NCI-H226 (cell line): ENCODE measurements at regions not wholly inside any gene's neighbourhood (a gene's known extent, or its start where the extent isn't known, plus 50 kb on each side); places are given as distances from the start of the nearest gene placed in this dataset.

Experiments
- DNase-seq: peaks from one replicate; pipeline ENCODE4 v3.0.0-alpha.2; 2015

DNA sequence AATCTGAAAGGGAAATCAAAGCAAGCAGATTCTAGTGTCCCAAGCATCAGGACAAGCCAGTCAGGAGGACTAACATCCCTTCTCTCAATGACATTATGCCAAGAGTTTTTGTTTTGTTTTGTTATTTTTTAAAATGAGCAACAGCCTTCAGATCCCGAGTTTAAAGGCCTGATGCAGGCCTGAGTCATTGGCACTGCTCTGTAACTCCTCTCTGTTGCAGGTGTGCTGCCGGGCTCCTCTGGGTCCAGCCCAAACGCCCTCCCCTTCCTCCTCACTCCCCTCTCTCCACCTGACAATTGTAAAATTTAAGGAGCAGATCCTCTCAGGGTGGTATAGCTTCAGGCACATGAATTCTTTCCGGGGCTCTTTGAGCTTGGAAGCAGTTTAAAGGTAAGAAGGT is 502.0 kb downstream of the BMP2 start:
- no peak for DNase-seq

DNA sequence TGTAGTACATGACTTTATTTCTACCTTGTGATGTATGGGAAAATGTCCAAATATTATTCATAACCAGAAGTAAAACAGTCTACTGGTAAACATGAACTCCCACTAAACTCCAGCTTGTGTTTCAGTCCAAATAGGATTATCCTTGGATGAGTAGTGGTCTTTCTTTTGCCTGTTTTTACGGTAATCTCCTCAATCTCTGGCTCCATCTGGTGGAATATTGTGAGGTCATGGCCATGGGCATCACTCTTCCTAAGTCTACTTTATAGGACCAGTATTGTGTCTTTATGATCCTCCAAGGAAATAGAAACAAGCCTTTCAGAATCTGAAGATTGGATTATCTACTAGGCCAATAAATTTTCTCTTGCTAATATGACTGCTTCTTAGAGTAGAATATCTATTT is 505.0 kb downstream of the BMP2 start:
- DNase-seq: no peak

DNA sequence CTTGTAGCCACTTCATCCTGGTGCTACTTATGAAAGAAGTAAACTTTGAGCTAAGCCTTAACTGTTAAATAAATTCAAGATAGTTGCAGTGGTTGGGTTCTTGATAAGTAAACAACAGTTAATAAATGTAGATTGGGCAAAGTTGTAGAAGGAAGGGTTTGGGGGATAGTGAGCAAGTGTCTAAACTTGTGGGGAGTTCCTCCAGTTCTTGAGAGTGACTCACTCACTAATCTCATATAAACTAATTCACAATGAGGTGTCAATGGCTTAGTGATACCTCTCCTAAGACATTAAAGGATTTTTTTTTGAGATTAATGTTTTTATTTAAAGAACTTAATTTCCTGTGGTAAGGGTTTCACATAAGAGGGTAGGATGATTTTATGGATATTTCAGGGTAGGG is 507.4 kb downstream of the BMP2 start:
- DNase-seq: no peak

DNA sequence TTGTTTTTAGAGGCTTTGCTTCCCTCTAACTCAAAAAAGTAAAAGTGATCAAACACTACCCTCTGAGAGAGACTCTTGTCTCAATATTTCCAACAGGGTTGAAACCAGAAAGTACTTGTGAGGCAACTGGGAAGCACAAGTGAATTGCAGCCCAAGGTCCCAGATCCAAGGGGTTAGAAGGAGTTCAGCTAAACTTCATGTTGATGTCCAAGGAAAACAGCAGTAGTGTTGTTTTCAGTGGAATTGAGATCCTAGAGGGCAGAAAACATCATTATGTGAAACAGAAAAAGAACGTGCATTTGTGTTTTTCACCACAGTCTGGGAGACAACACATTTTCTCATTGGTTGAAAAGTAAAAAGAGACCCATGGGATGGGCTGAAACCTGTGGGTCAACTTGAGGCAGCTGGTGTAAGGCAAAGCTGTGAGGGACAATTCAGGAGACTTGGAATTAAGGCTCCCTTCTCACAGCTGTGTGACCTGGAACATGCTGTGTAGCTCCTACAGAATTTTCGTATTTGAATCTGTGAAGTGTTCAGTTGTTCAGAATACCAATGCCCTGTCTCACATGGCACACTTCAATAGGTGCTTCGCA is 508.3 kb downstream of the BMP2 start:
- no peak for DNase-seq

DNA sequence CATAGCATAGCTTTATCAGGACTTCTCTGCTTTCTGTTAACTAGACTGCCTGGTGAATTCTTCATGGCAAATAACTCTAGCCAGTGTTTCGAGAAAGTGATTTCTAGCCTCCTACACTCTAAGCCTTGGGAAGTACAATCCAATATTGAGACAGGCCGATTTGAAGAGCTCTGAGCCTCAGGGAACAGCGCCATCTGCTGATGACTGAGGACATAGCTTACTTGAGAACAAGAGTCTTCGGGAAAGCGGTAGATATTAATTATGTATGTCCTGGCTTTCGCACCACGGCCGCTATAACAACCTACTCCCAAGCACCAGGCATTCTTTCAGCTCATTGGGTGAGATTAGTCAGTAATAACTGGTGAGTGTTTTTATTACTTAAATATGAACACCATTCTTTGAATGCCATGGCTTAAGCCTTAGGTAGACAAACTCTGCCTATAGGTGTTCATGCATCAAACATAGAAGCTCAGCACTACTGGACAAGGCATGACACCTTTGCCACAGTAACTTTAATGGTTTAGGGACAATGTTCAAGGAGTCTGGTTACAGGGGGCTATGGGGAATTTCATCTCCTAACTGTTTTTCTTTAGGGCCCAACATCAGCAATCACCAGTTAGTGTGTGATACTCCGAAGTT is 518.6 kb downstream of the BMP2 start:
- peak; percentile 2 for DNase-seq

DNA sequence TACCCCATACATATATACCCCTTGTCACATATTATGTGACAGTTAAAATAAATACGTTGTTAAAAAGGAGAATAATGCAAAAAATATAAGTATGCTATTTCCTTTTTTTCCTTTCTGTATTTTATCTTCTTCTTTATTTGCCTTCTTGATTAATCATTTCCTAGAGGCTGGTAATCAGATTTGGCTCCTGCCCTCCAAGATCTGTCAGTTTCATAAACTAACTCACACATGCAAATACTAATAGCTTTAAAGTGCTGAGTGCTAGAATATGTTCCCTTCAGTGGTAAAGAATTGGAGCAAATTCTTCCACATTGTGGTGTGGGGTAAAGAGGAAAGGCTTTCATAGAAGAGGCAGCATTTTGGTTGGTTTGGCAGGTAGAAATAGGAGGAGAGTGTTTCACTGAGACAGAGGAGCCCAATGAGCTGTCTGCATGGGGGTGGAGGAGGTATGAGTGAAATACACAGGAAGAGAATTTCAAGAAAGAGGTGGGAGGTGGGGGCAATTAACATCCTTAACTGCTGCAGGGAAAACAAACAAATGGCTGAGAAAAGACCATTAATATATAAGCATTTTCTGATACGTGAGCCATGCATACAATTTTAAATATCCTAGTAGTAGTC is 523.9 kb downstream of the BMP2 start:
- DNase-seq: no peak

DNA sequence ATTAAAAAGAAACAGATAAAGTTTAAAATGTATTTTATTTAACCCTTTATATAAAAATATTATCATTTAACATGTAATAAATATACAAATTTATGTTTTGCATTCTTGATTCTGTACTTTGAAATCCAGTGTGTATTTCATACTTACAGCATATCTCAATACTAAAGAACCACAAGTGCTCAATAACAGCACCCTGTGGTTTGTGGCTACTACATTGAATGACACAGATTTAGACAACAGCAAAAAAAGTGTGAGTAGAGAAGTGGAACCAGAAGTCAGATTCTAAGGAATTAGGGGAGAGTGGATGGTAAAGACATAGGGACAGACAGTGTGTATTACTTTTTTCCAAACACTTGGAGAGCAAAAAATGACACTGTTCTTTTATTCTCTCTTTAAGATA is 524.5 kb downstream of the BMP2 start:
- DNase-seq: no peak

DNA sequence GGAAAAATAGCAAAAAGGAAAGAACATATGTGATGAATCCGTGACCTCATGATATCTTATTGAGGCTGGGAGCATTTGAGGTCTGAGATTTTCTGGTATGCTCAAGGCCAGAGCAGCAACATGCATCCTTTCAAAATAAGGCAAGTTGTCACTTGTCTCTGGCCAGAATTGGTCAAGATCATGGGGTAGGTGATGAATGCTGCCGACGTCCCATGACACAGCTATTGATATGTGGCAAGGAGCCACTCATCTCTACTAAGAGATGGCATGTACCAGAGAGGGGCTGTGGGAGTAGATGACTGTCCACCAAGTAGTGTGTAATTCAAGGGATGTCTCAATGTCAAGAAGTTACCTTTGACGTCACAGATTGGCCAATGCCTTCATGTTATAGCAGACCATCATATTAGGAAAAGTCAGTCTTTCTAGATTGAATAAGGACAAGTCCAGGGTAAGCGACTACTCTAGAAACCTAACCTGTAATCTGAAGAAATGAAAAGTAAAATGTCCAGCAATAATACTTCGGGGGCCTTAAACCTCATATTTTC is 527.4 kb downstream of the BMP2 start:
- no peak for DNase-seq

DNA sequence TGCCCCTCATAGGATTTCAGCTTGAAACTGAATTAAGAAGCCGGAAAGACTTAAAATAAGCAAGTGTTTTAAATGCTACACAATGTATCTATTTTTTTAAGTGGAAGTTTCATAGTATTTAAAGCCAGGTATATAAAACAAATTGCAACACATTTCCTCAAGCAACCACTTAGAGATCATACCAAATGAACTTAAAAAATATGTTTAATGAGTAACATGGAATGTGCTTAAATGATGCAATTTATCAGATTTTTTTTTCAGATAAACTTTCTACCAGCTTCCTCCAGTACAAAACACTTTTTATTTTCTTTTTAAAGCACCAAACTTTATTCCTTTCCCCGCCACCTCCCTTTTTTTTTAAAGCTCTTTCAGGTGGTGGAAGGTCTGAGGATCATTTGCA is 534.3 kb downstream of the BMP2 start:
- DNase-seq: no peak

DNA sequence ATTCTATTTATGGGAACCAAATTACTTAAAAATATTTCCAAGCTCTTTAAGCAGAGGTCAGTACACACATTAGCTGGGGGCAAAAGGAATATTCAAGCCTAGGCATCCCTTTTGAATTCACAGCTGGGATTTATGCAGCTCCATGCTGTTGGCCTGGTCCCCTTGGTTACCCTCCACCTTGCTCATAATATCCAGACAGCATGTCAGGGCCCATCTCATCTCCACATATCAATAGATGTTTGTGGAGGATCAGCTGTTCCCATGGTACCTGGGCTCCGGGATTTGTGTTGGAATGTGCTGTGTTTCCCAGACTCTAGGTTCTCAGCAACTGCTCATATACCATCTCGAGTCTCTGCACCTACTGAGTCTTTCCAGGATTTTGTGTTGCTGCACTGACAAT is 534.8 kb downstream of the BMP2 start:
- no peak for DNase-seq

DNA sequence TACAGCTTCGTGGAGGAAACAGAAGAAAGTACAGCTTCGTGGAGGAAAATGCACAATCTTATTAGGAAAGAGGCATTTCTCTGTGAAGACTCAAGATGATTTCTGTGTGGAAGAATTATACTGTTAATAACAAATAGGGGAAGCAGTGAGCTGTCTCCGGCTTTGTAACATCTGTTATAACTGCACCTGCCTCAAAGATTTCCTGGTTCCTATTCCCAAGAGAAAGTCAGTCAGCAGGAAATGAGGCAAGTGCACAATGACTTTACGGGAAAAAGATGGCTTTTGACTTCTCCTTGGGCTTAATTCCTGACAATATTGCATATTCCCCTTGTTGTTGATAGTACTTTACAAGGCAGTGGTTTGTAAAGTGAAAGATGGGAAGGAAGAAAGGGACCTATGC is 538.5 kb downstream of the BMP2 start:
- no peak for DNase-seq

DNA sequence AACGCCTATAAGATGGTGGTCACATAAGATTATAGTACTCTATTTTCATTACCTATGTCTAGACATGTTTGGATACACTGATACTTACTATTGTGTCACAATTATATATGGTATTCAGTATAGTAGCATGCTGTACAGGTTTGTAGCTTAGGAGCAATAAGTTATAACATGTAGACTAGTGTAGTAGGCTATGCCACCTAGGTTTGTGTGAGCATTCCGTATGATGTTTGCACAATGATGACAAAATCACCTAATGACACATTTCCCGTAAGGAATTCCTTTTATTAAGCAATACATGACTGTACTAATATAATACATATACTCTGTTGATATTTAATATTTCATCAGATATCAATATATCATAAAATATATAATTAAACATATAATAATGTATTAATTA is 540.7 kb downstream of the BMP2 start:
- DNase-seq: no peak

DNA sequence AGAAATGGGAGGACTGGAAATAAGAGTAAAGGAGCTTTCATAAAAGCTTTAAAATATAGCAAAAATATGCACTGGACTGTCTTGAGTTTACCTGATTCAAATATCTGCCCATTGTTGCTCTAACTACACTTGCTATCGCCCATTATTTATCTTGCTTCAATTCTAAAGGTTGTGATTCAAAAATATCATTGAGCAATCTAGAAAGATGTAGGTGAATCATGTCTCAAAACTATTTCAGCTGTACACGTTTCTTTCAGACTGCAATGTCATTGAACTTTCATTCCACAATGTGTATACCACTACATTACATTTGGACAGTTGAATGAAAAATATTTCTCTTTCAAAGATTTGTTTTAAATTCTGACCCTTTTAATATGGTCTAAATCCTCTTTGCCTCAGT is 545.6 kb downstream of the BMP2 start:
- DNase-seq: no peak

DNA sequence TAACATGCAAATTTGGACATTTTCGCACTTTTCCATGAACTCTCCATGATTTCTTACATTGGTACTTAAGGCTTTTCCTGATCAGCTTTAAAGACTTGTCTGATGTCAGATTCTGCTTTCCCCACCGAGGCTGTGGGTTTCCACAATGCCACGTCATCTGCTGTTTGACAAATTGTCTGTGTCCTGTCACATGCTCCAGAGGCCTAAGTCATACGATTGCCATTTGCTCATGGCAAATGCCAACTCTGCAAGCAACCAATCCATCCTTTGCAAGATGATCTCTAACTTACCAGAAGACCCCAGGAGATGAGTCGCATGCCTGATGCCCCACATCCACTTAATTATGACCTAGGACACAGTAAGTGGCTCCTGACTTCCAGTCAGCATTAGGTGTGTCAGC is 556.5 kb downstream of the BMP2 start:
- no peak for DNase-seq

DNA sequence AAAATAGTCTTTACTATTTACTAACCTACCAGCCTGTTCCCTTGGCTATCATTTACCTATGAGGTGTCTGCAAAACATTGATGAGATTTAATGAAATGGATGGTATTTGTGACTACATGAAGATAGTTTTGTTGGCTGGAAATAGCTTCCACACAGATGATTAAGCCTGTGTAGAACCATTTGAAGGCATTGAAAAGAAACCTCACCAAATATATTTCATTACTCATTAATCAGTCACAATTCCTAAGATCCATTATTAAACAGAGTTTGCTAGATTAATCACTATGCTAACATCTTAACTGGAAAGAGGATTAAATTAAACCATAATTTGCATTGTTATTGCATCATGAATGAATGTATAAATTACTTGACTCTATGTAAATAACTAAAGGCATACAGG is 560.3 kb downstream of the BMP2 start:
- DNase-seq: no peak

DNA sequence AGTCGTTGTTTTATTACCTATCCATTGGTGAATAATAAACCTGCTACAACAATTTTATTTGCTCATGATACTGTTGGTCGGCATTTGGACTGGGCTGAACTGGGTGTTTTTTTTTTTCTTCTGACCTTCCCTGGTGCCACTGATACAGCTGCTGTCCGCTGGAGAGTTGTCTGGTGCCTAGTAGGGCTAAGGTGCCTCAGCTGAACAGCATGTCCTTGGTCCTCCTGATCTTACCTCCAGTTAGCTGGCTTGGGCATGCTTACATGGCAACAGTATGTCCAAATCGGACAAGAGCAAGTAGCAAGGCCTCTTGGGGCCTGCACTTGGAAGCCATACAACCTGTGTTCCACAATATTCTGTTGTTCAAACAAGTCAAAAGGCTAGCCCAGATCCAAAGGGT is 563.4 kb downstream of the BMP2 start:
- no peak for DNase-seq

DNA sequence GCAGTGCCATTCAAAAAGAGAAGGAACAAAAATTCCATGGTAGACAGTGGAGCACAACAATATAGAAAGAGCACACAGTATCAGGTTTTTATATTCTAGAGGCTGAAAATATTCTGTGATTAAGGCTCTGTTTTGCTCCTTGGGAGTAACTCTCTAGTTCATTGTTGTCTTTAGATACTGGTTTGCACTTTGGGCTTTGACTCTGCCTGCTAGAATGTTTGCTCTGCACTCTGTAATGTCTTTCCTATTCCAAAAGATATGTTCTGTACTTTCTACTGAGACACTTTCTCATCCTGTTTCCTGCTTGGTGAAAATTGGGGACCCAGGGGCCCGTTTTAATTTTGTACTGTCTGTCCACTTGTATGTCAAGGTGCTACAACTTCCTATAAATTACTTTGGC is 564.7 kb downstream of the BMP2 start:
- DNase-seq: no peak

DNA sequence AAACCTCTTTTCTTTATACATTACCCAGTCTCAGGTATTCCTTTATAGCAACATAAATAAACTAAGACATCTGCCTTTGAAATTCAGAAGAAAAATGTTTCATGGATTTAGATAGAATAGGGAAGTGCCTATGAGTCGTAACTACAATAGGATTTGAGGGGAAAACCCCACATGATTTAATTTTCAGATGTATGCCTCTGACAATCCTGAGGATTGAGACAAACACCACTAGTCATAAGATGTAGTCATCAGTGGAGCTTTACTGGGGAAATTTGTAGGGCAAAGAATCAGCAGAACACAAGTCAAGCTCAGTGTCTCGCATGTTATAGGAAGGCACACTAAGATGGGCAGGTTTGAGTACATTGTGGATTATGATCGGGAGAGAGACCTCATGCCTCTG is 566.4 kb downstream of the BMP2 start:
- no peak for DNase-seq

DNA sequence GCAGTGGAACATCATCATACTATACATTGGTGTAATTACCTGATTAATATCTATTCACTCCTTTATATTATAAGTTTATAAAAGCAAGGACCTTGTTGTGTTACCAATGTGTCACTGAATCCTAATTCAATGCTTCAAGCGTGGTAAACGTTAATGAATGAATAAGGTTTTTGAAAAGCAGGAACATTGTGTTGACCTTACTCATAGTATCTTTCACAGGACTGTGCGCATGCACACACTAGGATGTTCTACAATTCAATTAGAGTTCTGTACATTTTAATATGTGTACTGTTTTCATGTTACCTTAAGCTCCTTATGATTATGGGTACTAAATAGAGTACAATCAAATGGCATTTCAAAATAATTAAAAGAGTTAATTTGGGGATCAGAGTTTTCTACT is 578.5 kb downstream of the BMP2 start:
- no peak for DNase-seq

DNA sequence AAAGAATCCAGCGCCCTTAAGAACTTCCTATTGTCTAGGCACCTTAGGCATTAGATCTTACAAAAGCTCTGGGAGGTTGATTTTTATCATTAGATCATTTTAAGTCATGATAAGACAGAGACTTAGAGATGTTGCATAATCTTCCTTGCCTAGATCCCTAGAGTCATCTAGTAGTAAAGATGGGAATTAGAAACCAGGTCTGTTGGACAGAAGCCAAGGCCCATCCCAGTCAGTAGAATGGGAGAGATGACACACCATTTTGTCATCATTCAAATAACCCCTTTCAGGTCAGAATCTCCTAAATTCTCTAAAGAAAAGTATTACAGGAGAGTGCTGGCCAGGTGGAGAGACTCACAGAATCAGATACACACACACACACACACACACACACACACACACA is 579.1 kb downstream of the BMP2 start:
- peak; percentile 20 for DNase-seq

DNA sequence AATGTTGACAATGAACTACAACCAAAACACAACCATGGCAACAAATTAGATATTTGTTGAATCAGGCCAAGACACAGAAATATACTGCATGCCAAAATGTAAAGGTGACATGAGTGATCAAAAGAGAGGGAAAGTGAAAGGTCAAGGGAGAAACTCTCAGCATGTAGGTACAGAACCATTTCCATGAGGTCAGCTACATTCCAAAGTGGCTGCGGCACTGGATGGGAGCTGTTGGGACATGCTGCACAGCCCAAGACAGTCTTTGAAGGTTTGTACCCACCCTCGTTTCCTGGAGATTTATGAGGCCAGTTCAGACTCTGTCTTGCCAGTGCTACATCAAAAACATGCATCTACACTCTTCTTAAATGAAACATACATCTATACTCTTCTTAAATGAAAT is 579.9 kb downstream of the BMP2 start:
- DNase-seq: no peak

DNA sequence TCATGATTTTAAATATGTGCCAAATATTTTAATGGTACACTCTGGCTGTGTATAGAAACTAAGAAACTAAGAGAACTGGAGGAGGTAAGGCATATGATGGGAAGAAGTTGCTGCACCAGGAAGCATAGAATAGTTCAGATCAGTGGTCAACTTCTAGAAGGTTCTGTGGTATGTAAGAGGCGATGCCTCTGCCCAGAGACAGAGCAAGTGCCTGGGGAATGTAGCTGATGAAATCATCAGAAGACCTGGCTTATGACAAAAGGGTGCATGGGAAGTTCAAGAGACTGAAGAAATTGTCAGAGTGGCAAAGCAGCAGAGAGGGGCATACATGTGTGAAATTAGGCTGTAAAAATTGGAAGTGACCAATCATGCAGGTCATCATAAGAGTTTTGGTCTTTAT is 580.8 kb downstream of the BMP2 start:
- peak; percentile 1 for DNase-seq

DNA sequence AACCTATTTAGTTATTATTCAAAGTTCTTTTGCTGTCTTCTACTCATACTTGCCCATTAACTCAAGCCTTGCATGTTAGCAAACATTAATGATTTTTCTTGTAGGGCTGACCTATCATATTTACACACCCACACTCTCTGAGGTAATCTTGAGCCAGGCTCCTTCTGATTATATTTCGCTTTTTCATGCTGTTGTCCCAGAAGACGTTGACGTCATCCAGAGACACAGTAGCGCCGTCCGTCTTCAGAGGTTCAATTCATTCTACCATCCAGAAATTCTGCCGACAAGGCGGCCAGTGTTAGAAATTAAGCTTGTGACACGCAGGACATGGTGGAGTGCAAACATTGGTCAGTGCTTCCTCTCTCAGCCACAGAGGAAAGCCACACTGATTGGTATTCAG is 584.7 kb downstream of the BMP2 start:
- no peak for DNase-seq

DNA sequence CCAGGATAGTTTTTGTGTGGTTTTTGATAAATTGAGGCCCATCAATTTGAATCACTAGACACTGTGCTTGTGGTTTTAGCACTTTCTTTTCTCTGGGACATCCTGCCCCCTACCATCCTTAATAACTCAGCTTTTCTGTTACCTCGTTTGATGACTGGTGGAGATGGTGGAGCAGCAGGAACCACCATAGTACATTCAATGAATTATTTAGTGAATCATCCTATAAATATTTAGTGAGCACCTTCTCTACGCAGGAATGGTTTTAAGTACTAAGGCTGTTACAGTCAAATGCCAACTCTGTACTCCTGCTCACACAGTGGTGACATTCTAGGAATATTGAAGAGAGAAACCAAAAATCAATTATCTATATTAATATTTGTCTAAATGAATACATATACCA is 585.2 kb downstream of the HAO1 start:
- no peak for DNase-seq

DNA sequence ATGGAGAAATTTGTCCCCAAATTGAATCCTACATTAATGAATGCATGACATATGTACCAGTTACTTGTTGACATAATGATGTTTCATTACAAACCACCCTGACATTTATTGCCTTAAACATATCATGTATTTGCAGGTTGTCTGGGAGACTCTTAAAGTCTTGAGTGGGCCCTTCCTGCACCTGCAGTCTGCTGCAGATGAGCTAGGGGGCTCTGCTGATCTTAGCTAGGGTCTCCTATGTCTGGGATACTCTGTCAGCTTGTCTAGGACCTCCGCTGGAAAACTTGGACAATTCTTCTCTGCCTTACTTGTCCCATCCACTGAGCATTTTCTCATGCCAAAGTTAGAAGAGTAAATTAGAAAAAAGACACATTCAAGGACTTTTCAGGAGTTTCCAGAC is 581.6 kb downstream of the HAO1 start:
- no peak for DNase-seq
